ENCODE measurements at regions not wholly inside any gene's neighbourhood (a gene's known extent, or its start where the extent isn't known, plus 50 kb on each side); places are given as distances from the start of the nearest gene placed in this dataset.
"Not testable (repeated sequence)": the region's sequence is repeated elsewhere in the genome, so short reads cannot be mapped to it uniquely, and the experiment has no call there.

GRCh38 chrX:106493210-106493816 lies 118.5 kb upstream of the RADX start:
- not testable (repeated sequence) for TF ChIP-seq CTCF (IDR thresholded peaks at IDR 0.05); POLR2A (IDR thresholded peaks at IDR 0.05); POLR2AphosphoS5 (IDR thresholded peaks at IDR 0.05; ENCODE audit: insufficient read depth in 1 of 2, low read depth in 1 of 2)

All from vagina (tissue), 2 donors.